Retinal pigment epithelial cell (primary cell): ENCODE measurements at regions not wholly inside any gene's neighbourhood (a gene's known extent, or its start where the extent isn't known, plus 50 kb on each side); places are given as distances from the start of the nearest gene placed in this dataset.

Experiments used
- DNase-seq: peaks from one replicate; pipeline ENCODE4 v3.0.0-alpha.2; 2010; ENCODE audit warnings: low read depth
- H3K4me3 ChIP-seq: 2 replicates; pipeline ENCODE4 v1.5.1; 2011; ENCODE audit warnings: mild to moderate bottlenecking, low read length, control low read depth, moderate library complexity
- CTCF ChIP-seq: conservative IDR thresholded peaks from 2 replicates; pipeline ENCODE4 v1.5.1; 2011; ENCODE audit warnings: low read depth, low read length, control low read depth, inconsistent platforms

DNA sequence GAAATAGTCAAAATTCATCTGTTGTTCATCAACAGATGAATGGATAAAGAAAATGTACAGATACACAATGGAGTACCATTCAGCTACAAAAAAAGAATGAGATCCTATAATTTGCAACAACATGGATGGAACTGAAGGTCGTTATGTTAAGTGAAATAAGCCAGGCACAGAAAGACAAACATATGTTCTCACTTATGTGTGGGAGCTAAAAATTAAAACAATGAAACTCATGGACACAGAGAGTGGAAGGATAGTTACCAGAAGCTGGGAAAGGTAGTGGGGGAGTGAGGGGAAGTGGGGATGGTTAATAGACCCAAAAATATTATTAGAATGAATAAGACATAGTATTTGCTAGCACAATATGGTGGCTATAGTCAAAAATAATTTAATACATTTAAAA lies 70.0 kb upstream of the KCNMA1 start:
- no peak for DNase-seq
- no peak overlapping the region for H3K4me3 ChIP-seq
- TF ChIP-seq CTCF = no peak

DNA sequence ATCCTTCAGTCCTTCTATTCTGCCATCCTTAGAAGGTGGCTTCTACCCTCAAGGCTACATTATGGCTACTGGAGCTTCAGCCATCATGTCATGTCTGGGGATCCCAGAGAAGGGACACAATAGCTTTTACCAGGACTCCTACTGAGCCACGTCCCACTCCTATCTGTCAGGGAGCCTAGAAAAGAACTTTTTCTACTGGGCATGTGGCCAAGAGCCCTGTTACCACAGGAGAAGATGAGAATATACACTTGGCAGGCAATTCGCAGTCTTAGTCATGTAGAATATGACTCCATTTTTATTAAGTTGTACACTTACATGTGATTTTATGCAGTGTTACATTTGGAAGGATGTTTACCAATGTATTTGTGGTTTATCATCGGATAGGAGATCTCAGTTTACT lies 64.6 kb upstream of the KCNMA1 start:
- no peak overlapping the region for H3K4me3 ChIP-seq
- TF ChIP-seq CTCF = no peak
- peak; percentile 30 for DNase-seq

GRCh38 chr10:77700086-77700485 lies 62.5 kb upstream of the KCNMA1 start:
- no peak for TF ChIP-seq CTCF
- DNase-seq = no peak
- H3K4me3 ChIP-seq = no peak overlapping the region

GRCh38 chr10:77699080-77699645 lies 61.6 kb upstream of the KCNMA1 start:
- no peak for TF ChIP-seq CTCF
- no peak for DNase-seq
- H3K4me3 ChIP-seq = no peak overlapping the region

GRCh38 chr10:77698267-77698931 lies 60.8 kb upstream of the KCNMA1 start:
- no peak for DNase-seq
- H3K4me3 ChIP-seq = no peak overlapping the region
- no peak for TF ChIP-seq CTCF

DNA sequence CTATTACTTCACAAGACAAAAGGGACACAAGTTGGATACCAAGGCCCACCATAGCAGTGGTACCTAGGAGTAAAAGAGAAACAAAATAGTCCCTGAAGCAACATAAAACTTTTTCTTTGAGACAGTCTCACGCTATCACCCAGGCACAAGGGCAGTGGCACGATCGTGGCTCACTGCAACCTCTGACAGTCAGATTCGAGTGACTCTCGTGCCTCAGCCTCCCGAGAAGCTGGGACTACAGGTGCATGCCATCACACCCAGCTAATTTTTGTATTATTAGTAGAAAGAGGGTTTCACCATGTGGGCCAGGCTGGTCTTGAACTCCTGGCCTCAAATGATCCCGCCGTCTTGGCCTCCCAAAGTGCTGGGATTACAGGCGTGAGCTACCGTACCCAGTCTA lies 59.0 kb upstream of the KCNMA1 start:
- DNase-seq = no peak
- no peak for TF ChIP-seq CTCF
- no peak overlapping the region for H3K4me3 ChIP-seq

- TF ChIP-seq CTCF = no peak
- no peak for DNase-seq
- no peak overlapping the region for H3K4me3 ChIP-seq
Measured at GRCh38 chr10:77695186-77695585, 57.6 kb upstream of the KCNMA1 start.
